Colonic mucosa (tissue), 4 donors: ENCODE measurements at regions not wholly inside any gene's neighbourhood (a gene's known extent, or its start where the extent isn't known, plus 50 kb on each side); places are given as distances from the start of the nearest gene placed in this dataset.

Experiments
- DNase-seq: peaks from one replicate; pipeline ENCODE4 v3.0.0-alpha.2; 2020
- H3K27ac ChIP-seq: fragments of 200-600 bp; one replicate; pipeline ENCODE4 v1.8.0; 2021
- H3K27me3 ChIP-seq: fragments of 200-600 bp; one replicate; pipeline ENCODE4 v1.8.0; 2021
- H3K36me3 ChIP-seq: fragments of 200-600 bp; one replicate; pipeline ENCODE4 v1.8.0; 2021
- H3K4me1 ChIP-seq: fragments of 200-600 bp; one replicate; pipeline ENCODE4 v1.8.0; 2021; ENCODE audit warnings: mild to moderate bottlenecking
- H3K4me3 ChIP-seq: fragments of 200-600 bp; one replicate; pipeline ENCODE4 v1.8.0; 2021
- H3K9ac ChIP-seq, 2 donors: one replicate each; pipeline ENCODE4 v1.7.0; 2013; ENCODE audit warnings: control low read depth in 2 of 2, low read depth in 2 of 2, low read length in 2 of 2
- H3K9me3 ChIP-seq: fragments of 200-600 bp; one replicate; pipeline ENCODE4 v1.8.0; 2021
- intact Hi-C: fragments of 100-400 bp; cut with DNase I; formaldehyde crosslinking; loops from one replicate; pipeline ENCODE4 v1.14.1; 2022
- TF ChIP-seq, protein P1 (sequence below): fragments of 200-600 bp; IDR thresholded peaks from one replicate; pipeline ENCODE4 v1.8.0; 2022; ENCODE audit warnings: antibody characterized with exemption, mild to moderate bottlenecking
- donor health status: healthy.
- donor health status: DM: no; HTN: no; CAD: no.
- donor health status: DM: no; HTN: no; CAD: no.

DNA sequence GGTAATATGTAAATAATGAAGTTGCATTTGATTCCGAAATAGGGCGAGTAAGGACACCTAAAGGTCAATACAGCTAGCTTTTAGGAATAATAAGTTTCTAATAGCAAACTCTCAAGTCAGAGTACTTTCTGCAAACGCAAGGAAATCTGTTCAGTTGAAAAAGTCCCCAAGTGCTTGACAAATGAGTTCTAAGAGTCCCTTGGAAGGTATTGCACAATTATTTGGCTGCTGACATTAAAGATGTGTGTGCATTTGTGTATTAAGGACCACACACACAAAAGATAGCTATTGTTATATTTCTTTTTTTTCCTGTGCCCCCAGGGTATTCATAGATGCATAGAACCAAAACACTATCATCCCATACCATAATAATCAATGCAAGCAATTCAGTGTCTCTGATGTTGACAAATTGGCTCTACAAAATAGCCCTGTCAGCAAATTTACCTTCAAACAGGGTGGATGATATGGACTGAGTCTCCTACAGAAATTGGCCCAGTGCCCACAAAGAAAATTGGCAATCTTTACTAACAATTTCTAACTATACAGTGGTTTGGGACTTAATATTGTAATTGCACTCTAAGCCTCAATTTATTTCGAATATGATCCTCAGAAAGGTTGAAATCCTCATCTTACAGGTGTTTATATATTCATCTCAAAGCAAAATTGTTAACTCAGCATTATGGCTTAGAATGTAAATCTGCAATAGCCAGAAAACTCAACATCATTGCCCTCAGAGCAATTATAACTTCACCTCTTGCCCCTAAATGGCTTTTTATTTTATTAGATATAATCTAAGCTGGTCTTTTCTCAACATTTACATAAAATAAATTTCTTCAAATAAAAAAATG, 827.2 kb downstream of the MAT2B start:
- Histone ChIP-seq H3K27me3 (no peaks in the 10 kb centered on the region), H3K36me3 (no peaks in the 10 kb centered on the region), H3K27ac (no peak overlapping the region), H3K4me3 (no peak overlapping the region), H3K9me3 (no peaks in the 10 kb centered on the region), H3K9ac (no peak overlapping the region), H3K4me1 (no peaks in the 10 kb centered on the region)
- TF ChIP-seq, protein P1, sequence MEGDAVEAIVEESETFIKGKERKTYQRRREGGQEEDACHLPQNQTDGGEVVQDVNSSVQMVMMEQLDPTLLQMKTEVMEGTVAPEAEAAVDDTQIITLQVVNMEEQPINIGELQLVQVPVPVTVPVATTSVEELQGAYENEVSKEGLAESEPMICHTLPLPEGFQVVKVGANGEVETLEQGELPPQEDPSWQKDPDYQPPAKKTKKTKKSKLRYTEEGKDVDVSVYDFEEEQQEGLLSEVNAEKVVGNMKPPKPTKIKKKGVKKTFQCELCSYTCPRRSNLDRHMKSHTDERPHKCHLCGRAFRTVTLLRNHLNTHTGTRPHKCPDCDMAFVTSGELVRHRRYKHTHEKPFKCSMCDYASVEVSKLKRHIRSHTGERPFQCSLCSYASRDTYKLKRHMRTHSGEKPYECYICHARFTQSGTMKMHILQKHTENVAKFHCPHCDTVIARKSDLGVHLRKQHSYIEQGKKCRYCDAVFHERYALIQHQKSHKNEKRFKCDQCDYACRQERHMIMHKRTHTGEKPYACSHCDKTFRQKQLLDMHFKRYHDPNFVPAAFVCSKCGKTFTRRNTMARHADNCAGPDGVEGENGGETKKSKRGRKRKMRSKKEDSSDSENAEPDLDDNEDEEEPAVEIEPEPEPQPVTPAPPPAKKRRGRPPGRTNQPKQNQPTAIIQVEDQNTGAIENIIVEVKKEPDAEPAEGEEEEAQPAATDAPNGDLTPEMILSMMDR: no peak
- no peak for DNase-seq
- intact Hi-C loops: no loop called here

DNA sequence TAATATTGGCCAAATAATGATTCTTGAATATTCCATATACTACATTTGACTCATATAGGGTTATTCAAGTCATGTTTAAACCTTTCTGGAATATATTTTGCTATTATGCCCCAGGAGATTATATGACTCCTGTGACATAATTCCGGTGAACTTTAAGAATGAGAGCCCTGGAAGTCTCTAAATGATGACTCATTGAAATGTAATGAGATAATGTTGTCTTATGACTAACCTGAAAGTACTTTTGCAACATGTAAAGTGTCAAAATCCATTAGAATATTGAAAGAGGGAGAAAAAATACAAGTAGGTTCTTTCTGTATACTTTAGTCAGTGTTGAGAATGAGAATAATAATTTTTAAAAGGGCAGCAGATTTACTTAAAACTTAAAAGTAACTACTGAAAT, 830.4 kb downstream of the MAT2B start:
- H3K27ac ChIP-seq: no peak overlapping the region
- no peaks in the 10 kb centered on the region for H3K27me3 ChIP-seq
- DNase-seq: no peak
- intact Hi-C loops: no loop called here
- no peak overlapping the region for H3K4me3 ChIP-seq
- no peaks in the 10 kb centered on the region for H3K36me3 ChIP-seq
- TF ChIP-seq, protein P1: no peak
- H3K9me3 ChIP-seq: no peaks in the 10 kb centered on the region
- H3K4me1 ChIP-seq: no peaks in the 10 kb centered on the region
- no peak overlapping the region for H3K9ac ChIP-seq

DNA sequence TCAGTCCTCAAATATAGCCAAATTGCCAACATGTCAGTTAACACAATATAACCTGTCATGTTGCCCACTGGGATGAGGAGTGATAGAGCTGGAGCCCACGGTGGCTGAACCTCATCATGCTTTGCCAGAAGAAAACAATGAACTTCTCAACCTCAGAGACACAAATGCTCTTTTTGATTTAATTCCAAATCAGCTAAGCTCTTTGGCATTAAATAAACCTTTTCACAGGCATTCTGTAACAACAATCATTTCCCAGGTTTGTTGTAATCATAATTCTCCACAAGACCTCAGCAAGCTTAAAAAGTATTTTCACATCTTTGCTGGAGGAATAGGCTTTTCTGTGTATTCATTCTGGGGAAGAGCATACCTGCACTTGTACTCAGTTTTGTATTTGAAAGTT, 830.9 kb downstream of the MAT2B start:
- no peaks in the 10 kb centered on the region for H3K4me1 ChIP-seq
- H3K27me3 ChIP-seq: no peaks in the 10 kb centered on the region
- H3K27ac ChIP-seq: no peak overlapping the region
- no peaks in the 10 kb centered on the region for H3K9me3 ChIP-seq
- H3K36me3 ChIP-seq: no peaks in the 10 kb centered on the region
- DNase-seq: no peak
- no peak overlapping the region for H3K4me3 ChIP-seq
- intact Hi-C loops: no loop called here
- TF ChIP-seq, protein P1: no peak
- no peak overlapping the region for H3K9ac ChIP-seq

DNA sequence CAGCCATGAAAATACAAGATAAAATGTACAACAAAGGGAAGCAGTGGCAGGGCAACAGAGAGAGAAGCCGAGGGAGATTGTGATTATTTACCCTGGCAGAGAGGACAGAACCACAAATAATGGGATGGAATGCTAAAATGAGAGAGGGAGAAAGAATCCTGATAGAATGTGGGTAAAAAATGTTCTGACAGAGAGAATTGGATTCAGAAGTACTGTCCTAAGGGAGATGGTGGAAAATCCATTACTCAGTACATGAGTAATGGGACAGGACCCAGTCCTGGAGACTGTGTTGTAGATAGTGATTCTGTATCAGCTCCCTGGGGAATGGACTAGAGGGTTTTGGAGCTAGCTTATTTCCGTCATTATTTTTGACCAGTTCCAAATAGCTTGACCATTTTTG, 831.5 kb downstream of the MAT2B start:
- H3K36me3 ChIP-seq: no peaks in the 10 kb centered on the region
- H3K27ac ChIP-seq: no peak overlapping the region
- no peak overlapping the region for H3K9ac ChIP-seq
- TF ChIP-seq, protein P1: no peak
- intact Hi-C loops: no loop called here
- no peaks in the 10 kb centered on the region for H3K9me3 ChIP-seq
- no peak overlapping the region for H3K4me3 ChIP-seq
- H3K27me3 ChIP-seq: no peaks in the 10 kb centered on the region
- DNase-seq: no peak
- H3K4me1 ChIP-seq: no peaks in the 10 kb centered on the region

DNA sequence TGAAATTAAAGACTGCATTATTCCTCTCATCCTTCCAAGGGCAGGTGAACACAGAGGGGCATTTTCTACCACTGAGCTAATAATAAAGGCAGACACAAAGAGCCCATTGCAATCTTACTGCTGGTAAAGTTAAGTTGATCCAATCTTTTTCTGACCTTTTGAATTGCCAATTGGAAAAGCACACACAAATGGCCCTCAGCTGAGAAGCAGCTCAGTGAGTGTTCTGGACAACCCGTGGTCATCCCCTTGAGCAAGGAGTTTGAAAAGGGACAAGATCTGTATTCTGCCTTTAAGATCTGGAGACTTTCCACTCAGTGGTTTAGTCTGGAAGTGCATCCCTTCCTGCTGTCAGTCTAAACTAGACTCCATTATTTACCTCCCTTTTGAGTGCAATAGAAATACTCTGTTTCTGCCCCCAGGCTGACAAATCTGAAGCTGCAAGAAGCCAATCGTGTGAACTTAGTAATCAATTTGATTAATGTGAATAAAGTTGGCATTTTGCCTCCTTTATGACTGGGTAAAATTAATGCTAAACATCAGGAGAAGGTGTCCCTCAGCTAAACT, 835.7 kb downstream of the MAT2B start:
- Histone ChIP-seq H3K4me3 (no peak overlapping the region), H3K27ac (no peak overlapping the region), H3K27me3 (no peaks in the 10 kb centered on the region), H3K9ac (no peak overlapping the region), H3K9me3 (no peaks in the 10 kb centered on the region), H3K36me3 (no peaks in the 10 kb centered on the region), H3K4me1 (no peaks in the 10 kb centered on the region)
- intact Hi-C loops: no loop called here
- no peak for DNase-seq
- TF ChIP-seq, protein P1: no peak
